ENCODE measurements at regions not wholly inside any gene's neighbourhood (a gene's known extent, or its start where the extent isn't known, plus 50 kb on each side); places are given as distances from the start of the nearest gene placed in this dataset.
A peak's percentile ranks its signal among the peaks of the same experiment; 100 is the strongest.

- TF ChIP-seq BCL11A (IDR thresholded peaks at IDR 0.05; ENCODE audit: low read depth in 2 of 2, low read length in 2 of 2) (no peak), MAFK (IDR thresholded peaks at IDR 0.05; ENCODE audit: low read depth, low read length) (no peak), EZH2 (IDR thresholded peaks at IDR 0.05; ENCODE audit: low read depth, low read length, severe bottlenecking) (no peak), USF2 (IDR thresholded peaks at IDR 0.05; ENCODE audit: low read length) (no peak), ATF2 (IDR thresholded peaks at IDR 0.05; ENCODE audit: low read length) (no peak), CTCF (IDR thresholded peaks at IDR 0.05; ENCODE audit: control extremely low read depth in 1 of 3, insufficient read depth in 1 of 3, low read depth in 1 of 3, low read length in 3 of 3) (peak in 2 of 3 experiments; percentile 37 to 59; a peak in 2 of 4 replicates), TBP (IDR thresholded peaks at IDR 0.05; ENCODE audit: low read depth, low read length) (no peak), KDM5A (IDR thresholded peaks at IDR 0.05; ENCODE audit: low read length) (no peak), KDM4A (IDR thresholded peaks at IDR 0.05; ENCODE audit: low read depth, low read length, severe bottlenecking) (no peak)
Observed at GRCh38 chr5:124043456-124043855, 531.5 kb downstream of the CSNK1G3 start (continued).

Measured in H1 (cell line).